Loucy (cell line): ENCODE measurements at regions not wholly inside any gene's neighbourhood (a gene's known extent, or its start where the extent isn't known, plus 50 kb on each side); places are given as distances from the start of the nearest gene placed in this dataset.

Experiments used
- CTCF ChIP-seq: fragments of 200-600 bp; sonication (generic); conservative IDR thresholded peaks from 2 replicates; pipeline ENCODE4 v1.5.1; 2014; ENCODE audit warnings: mild to moderate bottlenecking, antibody characterized with exemption, low read length
- EZH2phosphoT487 ChIP-seq: fragments of 200-600 bp; IDR thresholded peaks from 2 replicates; pipeline ENCODE4 v1.6.1; 2018; ENCODE audit warnings: antibody characterized with exemption, mild to moderate bottlenecking, moderate library complexity, borderline replicate concordance

DNA sequence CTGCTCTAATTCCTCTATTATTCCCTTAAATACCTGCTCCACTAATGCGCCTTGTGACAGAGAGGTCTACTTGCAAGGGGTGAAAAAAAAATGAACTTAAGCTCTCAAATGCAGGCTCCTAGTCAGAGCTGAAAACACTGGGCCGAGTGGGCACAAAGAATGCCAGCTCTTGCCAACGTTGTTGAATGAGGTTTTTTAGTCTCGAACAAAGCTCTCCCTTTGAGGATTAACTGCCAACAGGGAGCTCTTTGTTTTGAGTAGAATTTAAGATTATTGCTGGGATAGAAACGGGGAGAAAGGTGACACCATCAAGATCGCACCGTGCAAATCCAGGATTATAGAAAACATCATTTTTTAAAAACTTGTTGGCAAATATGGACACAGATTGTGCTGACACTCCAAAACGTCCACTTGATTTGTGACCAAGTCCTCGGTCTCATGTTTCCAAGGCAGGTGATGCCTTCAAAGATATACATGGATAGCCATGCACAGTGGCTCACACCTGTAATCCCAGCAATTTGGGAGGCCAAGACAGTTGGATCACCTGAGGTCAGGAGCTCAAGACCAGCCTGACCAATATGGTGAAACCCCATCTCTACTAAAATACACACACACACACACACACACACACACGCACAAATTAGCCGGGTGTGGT lies 163.2 kb downstream of the BMP7 start:
- TF ChIP-seq CTCF, result no peak
- TF ChIP-seq EZH2phosphoT487, result no peak
